ENCODE measurements at regions not wholly inside any gene's neighbourhood (a gene's known extent, or its start where the extent isn't known, plus 50 kb on each side); places are given as distances from the start of the nearest gene placed in this dataset.

GRCh38 chr5:3339092-3339797 lies 256.4 kb upstream of the IRX1 start:
- no peaks in the 10 kb centered on the region for H3K27me3 ChIP-seq (ENCODE audit: insufficient read depth, low read length)
- no peaks in the 10 kb centered on the region for H3K36me3 ChIP-seq (ENCODE audit: insufficient read depth, low read length)
- H3K4me3 ChIP-seq (ENCODE audit: low read length), result no peak overlapping the region
- no peaks in the 10 kb centered on the region for H3K9me3 ChIP-seq (ENCODE audit: low read length)
- H2AFZ ChIP-seq (ENCODE audit: low read depth, low read length), result no peak overlapping the region
- H3K4me1 ChIP-seq (ENCODE audit: insufficient read depth, low read length), result no peaks in the 10 kb centered on the region

GRCh38 chr5:3337812-3338541 lies 257.7 kb upstream of the IRX1 start:
- H3K36me3 ChIP-seq (ENCODE audit: insufficient read depth, low read length), result no peaks in the 10 kb centered on the region
- H3K4me3 ChIP-seq (ENCODE audit: low read length), result no peak overlapping the region
- H3K4me1 ChIP-seq (ENCODE audit: insufficient read depth, low read length), result no peaks in the 10 kb centered on the region
- H2AFZ ChIP-seq (ENCODE audit: low read depth, low read length), result no peak overlapping the region
- no peaks in the 10 kb centered on the region for H3K9me3 ChIP-seq (ENCODE audit: low read length)
- no peaks in the 10 kb centered on the region for H3K27me3 ChIP-seq (ENCODE audit: insufficient read depth, low read length)

DNA sequence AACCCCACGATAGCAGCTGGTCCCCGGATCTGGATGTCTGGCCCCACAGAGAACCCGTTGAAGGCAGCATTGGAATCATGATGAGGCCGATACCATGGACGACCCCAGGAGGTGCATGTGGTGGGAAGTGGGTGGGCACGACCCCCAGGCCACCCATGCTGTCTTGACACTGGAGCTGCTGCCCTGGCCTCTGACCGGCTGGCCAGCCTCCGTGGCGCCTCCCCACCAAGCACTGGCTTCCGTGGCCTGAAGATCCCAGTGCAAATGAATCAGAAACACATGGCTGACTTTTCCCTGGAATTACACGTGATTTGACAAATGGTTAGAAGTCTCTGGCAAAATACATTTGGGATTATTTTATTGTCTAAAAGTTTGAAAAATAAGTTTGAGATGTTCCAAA lies 259.0 kb upstream of the IRX1 start:
- Histone ChIP-seq H3K4me3 (ENCODE audit: low read length) (no peak overlapping the region), H2AFZ (ENCODE audit: low read depth, low read length) (no peak overlapping the region), H3K27me3 (ENCODE audit: insufficient read depth, low read length) (no peaks in the 10 kb centered on the region), H3K9me3 (ENCODE audit: low read length) (no peaks in the 10 kb centered on the region), H3K36me3 (ENCODE audit: insufficient read depth, low read length) (no peaks in the 10 kb centered on the region), H3K4me1 (ENCODE audit: insufficient read depth, low read length) (no peaks in the 10 kb centered on the region)

DNA sequence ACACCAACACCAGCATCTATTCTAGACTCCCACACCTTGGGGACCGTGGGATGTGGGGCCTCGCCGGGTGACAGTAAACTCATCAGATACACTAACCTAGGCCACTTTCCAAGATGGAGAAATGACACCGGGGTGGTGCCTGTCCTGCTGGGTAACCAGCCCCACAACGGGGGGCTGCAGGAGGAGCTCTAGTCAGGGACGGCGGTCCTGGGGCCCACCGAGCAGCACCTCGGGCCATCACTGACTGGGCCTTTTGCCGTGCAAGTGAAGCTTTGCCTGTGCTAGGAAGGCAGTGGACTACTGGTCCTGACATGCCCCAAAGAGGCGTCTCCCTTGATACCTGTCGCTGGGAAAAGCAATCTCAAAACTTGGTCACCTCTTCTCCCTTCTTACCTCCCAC lies 260.3 kb upstream of the IRX1 start:
- Histone ChIP-seq H3K4me1 (ENCODE audit: insufficient read depth, low read length) (no peaks in the 10 kb centered on the region), H3K4me3 (ENCODE audit: low read length) (no peak overlapping the region), H3K27me3 (ENCODE audit: insufficient read depth, low read length) (no peaks in the 10 kb centered on the region), H3K9me3 (ENCODE audit: low read length) (no peaks in the 10 kb centered on the region), H3K36me3 (ENCODE audit: insufficient read depth, low read length) (no peaks in the 10 kb centered on the region), H2AFZ (ENCODE audit: low read depth, low read length) (no peak overlapping the region)

DNA sequence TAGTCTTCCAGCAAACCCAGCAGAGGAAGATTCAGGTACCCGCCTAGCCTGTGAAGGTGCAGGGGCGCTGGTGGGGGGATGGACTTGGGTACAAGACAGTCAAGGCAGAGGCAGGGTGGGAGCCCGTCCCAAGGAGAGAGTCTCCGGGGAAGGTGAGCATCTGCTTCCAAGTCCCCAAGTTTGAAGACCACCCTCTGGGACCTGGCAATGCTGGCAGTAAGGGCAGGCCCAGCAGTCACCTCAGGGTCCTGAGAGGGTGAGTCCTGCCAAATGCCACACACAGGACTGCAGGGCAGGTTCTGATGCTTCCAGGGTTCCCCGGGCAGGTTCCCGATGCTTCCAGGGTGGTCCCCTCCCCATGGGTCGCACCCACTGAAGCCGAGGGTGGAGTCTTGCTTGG lies 261.8 kb upstream of the IRX1 start:
- Histone ChIP-seq H3K27me3 (ENCODE audit: insufficient read depth, low read length) (no peaks in the 10 kb centered on the region), H3K4me3 (ENCODE audit: low read length) (no peak overlapping the region), H3K36me3 (ENCODE audit: insufficient read depth, low read length) (no peaks in the 10 kb centered on the region), H2AFZ (ENCODE audit: low read depth, low read length) (no peak overlapping the region), H3K4me1 (ENCODE audit: insufficient read depth, low read length) (no peaks in the 10 kb centered on the region), H3K9me3 (ENCODE audit: low read length) (no peaks in the 10 kb centered on the region)

GRCh38 chr5:3333105-3333504 lies 262.5 kb upstream of the IRX1 start:
- H2AFZ ChIP-seq (ENCODE audit: low read depth, low read length), result no peak overlapping the region
- no peaks in the 10 kb centered on the region for H3K4me1 ChIP-seq (ENCODE audit: insufficient read depth, low read length)
- no peaks in the 10 kb centered on the region for H3K27me3 ChIP-seq (ENCODE audit: insufficient read depth, low read length)
- no peak overlapping the region for H3K4me3 ChIP-seq (ENCODE audit: low read length)
- no peaks in the 10 kb centered on the region for H3K9me3 ChIP-seq (ENCODE audit: low read length)
- H3K36me3 ChIP-seq (ENCODE audit: insufficient read depth, low read length), result no peaks in the 10 kb centered on the region

DNA sequence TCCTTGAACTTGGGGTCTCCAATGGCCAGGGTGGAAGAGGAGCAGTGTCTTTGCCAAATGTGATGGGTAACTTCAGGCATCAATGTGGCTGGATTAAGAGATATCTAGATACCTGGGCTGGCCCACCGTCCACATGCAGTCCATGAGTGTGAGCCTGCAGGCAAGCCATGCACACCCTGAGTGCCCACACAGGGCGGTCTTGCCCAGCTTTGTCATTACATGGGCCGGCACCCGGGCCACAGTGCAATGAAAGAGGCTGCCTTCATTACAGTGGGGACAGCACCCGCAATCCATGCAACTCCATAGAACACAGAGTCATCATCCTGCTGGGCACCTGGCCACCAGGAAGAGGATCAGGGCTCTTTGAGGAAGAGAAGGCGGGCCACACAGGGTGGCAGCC lies 263.8 kb upstream of the IRX1 start:
- no peaks in the 10 kb centered on the region for H3K27me3 ChIP-seq (ENCODE audit: insufficient read depth, low read length)
- H2AFZ ChIP-seq (ENCODE audit: low read depth, low read length), result no peak overlapping the region
- no peaks in the 10 kb centered on the region for H3K36me3 ChIP-seq (ENCODE audit: insufficient read depth, low read length)
- H3K9me3 ChIP-seq (ENCODE audit: low read length), result no peaks in the 10 kb centered on the region
- H3K4me3 ChIP-seq (ENCODE audit: low read length), result no peak overlapping the region
- no peaks in the 10 kb centered on the region for H3K4me1 ChIP-seq (ENCODE audit: insufficient read depth, low read length)

- H3K27me3 ChIP-seq (ENCODE audit: insufficient read depth, low read length), result no peaks in the 10 kb centered on the region
- no peak overlapping the region for H3K4me3 ChIP-seq (ENCODE audit: low read length)
- no peaks in the 10 kb centered on the region for H3K36me3 ChIP-seq (ENCODE audit: insufficient read depth, low read length)
- no peaks in the 10 kb centered on the region for H3K4me1 ChIP-seq (ENCODE audit: insufficient read depth, low read length)
- no peaks in the 10 kb centered on the region for H3K9me3 ChIP-seq (ENCODE audit: low read length)
- H2AFZ ChIP-seq (ENCODE audit: low read depth, low read length), result no peak overlapping the region
Observed at GRCh38 chr5:3330442-3330841, 265.2 kb upstream of the IRX1 start.

DNA sequence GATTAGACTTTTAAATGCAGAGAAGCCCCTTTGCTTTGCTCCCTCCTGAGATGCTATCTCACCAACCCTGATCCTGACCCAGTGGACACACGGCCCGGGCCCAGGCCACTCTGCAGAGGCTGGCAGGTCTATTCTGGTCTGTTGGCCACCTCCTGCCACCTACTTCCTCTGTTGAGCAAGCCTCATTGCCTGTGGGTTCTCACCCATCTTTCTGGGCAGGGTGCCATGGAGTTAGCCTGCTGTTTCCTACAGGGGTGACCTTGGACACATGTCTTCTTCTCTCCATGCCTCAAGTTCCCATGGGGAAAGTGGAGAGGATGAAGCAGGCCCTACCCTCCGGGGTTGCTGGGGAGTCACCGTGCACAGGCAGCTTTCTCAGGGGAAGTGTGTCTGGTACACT lies 266.2 kb upstream of the IRX1 start:
- Histone ChIP-seq H3K4me3 (ENCODE audit: low read length) (no peak overlapping the region), H3K9me3 (ENCODE audit: low read length) (no peaks in the 10 kb centered on the region), H3K27me3 (ENCODE audit: insufficient read depth, low read length) (no peaks in the 10 kb centered on the region), H3K36me3 (ENCODE audit: insufficient read depth, low read length) (no peaks in the 10 kb centered on the region), H2AFZ (ENCODE audit: low read depth, low read length) (no peak overlapping the region), H3K4me1 (ENCODE audit: insufficient read depth, low read length) (no peaks in the 10 kb centered on the region)

DNA sequence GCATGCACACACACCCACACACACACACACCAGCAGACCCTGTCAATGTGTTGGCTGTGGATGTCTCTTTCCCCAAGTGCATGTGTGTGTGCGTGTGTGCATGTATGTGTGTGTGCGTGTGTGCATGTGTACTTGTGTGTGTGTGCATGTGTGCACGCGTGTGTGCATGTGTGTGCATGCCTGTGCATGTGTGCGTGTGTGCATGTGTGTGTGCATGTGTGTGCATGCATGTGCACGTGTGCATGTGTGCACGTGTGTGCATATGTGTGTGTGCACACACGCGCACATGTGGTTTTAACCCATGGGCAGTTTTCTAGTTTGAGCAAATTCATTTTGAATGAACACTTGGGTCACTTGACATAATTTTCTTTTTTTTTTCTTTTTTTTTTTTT lies 268.8 kb upstream of the IRX1 start:
- no peak overlapping the region for H2AFZ ChIP-seq (ENCODE audit: low read depth, low read length)
- H3K4me3 ChIP-seq (ENCODE audit: low read length), result no peak overlapping the region
- no peaks in the 10 kb centered on the region for H3K4me1 ChIP-seq (ENCODE audit: insufficient read depth, low read length)

GRCh38 chr5:3325972-3326840 lies 269.4 kb upstream of the IRX1 start:
- H3K4me3 ChIP-seq (ENCODE audit: low read length), result no peak overlapping the region
- H3K4me1 ChIP-seq (ENCODE audit: insufficient read depth, low read length), result no peaks in the 10 kb centered on the region
- no peaks in the 10 kb centered on the region for H3K36me3 ChIP-seq (ENCODE audit: insufficient read depth, low read length)
- no peaks in the 10 kb centered on the region for H3K27me3 ChIP-seq (ENCODE audit: insufficient read depth, low read length)
- H2AFZ ChIP-seq (ENCODE audit: low read depth, low read length), result no peak overlapping the region
- no peaks in the 10 kb centered on the region for H3K9me3 ChIP-seq (ENCODE audit: low read length)

More for the DNA sequence above, 268.8 kb upstream of the IRX1 start:
- Histone ChIP-seq H3K36me3 (ENCODE audit: insufficient read depth, low read length) (no peaks in the 10 kb centered on the region), H3K9me3 (ENCODE audit: low read length) (no peaks in the 10 kb centered on the region), H3K27me3 (ENCODE audit: insufficient read depth, low read length) (no peaks in the 10 kb centered on the region)

DNA sequence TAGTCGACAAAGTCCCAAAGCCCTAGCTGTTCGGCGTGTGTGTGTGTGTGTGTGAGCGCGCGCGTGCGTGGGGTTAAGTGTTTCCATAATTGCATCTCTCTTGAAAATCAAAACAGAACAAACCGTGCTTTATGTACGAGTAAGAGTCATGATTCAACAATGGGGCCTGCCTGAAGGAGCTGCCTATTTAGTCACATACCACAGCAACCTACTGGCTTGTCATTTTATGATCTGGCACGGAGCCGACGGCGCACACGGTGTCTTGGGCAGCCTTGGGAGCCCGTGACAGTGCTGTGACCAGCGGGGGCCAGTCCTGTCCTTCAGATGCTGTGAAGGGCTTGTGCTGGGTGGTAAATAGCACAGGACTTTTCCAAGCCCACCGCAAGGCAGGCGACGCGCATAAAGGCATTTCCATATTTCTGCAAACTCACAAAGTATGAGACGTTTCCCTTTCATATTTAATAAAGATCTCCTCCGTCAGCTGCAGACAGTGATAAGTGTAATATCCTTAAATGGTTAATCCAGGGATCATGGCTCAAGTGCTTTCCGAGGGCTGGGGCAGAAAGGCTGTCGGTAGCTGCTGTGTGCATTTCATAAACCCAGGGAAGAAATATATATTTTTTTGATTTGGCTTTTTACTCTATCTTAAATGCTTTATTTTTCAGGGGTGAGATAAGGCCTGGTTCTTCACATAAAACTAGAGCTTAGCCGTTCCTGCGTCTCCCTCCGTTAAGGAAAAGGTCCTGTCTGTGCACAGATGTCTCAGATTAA lies 270.2 kb upstream of the IRX1 start:
- H3K4me1 ChIP-seq (ENCODE audit: insufficient read depth, low read length), result no peaks in the 10 kb centered on the region
- no peak overlapping the region for H2AFZ ChIP-seq (ENCODE audit: low read depth, low read length)
- H3K9me3 ChIP-seq (ENCODE audit: low read length), result no peaks in the 10 kb centered on the region
- H3K36me3 ChIP-seq (ENCODE audit: insufficient read depth, low read length), result no peaks in the 10 kb centered on the region
- no peaks in the 10 kb centered on the region for H3K27me3 ChIP-seq (ENCODE audit: insufficient read depth, low read length)
- H3K4me3 ChIP-seq (ENCODE audit: low read length), result no peak overlapping the region

All from neuron (in vitro differentiated cells).